ENCODE measurements at regions not wholly inside any gene's neighbourhood (a gene's known extent, or its start where the extent isn't known, plus 50 kb on each side); places are given as distances from the start of the nearest gene placed in this dataset.

GRCh38 chr1:235012436-235013210, 116.0 kb downstream of the TOMM20 start:
- peaks cover 3% of the 10 kb centered on the region for H3K9me3 Mint-ChIP-seq
- peaks cover 64% of the 10 kb centered on the region for H3K4me1 Mint-ChIP-seq
- POLR2A ChIA-PET, result interaction anchor here (0.9 to 1.8 kb wide), 19 partner anchors 10 to 412 kb away, joined by 3 to 25 read pairs (median 6); partner anchors contain the start of gene IRF2BP2
- peak overlapping the region; percentile 93 for H3K27ac Mint-ChIP-seq
- no peak for DNase-seq
- no peaks in the 10 kb centered on the region for H3K27me3 Mint-ChIP-seq
- ATAC-seq (ENCODE audit: low read depth), result no peak
- peaks cover 25% of the 10 kb centered on the region for H3K36me3 Mint-ChIP-seq
- peak overlapping the region; percentile 64 for H3K4me3 Mint-ChIP-seq

GRCh38 chr1:235011599-235012435, 116.8 kb downstream of the TOMM20 start:
- Mint-ChIP-seq H3K27ac (peak overlapping the region; percentile 93), H3K36me3 (peaks cover 22% of the 10 kb centered on the region), H3K4me3 (peak overlapping the region; percentile 64)

GRCh38 chr1:235011064-235011598, 117.5 kb downstream of the TOMM20 start:
- Mint-ChIP-seq H3K9me3 (peaks cover 2% of the 10 kb centered on the region), H3K4me1 (peaks cover 74% of the 10 kb centered on the region), H3K4me3 (peak overlapping the region; percentile 64), H3K27ac (peak overlapping the region; percentile 93), H3K36me3 (peaks cover 23% of the 10 kb centered on the region), H3K27me3 (no peaks in the 10 kb centered on the region)
- DNase-seq, result peak; percentile 56
- ATAC-seq (ENCODE audit: low read depth), result no peak
- POLR2A ChIA-PET, result interaction anchor here (0.7 to 1.8 kb wide), 27 partner anchors 9 to 411 kb away, joined by 3 to 25 read pairs (median 4); partner anchors contain the start of gene IRF2BP2

More at GRCh38 chr1:235011599-235012435, 116.8 kb downstream of the TOMM20 start:
- H3K9me3 Mint-ChIP-seq, result peaks cover 3% of the 10 kb centered on the region
- H3K27me3 Mint-ChIP-seq, result no peaks in the 10 kb centered on the region
- peak; percentile 95 for ATAC-seq (ENCODE audit: low read depth)
- DNase-seq, result peak; percentile 92
- peaks cover 69% of the 10 kb centered on the region for H3K4me1 Mint-ChIP-seq
- POLR2A ChIA-PET, result interaction anchor here (0.7 to 1.8 kb wide), 27 partner anchors 9 to 412 kb away, joined by 3 to 25 read pairs (median 4); partner anchors contain the start of gene IRF2BP2

GRCh38 chr1:235009561-235010306, 118.9 kb downstream of the TOMM20 start:
- no peak for ATAC-seq (ENCODE audit: low read depth)
- H3K36me3 Mint-ChIP-seq, result peaks cover 24% of the 10 kb centered on the region
- POLR2A ChIA-PET, result interaction anchor here (0.9 to 1.0 kb wide), 2 partner anchors 401 to 406 kb away, joined by 3 to 4 read pairs; no protein-coding TSS in a partner anchor
- no peaks in the 10 kb centered on the region for H3K27me3 Mint-ChIP-seq
- peaks cover 72% of the 10 kb centered on the region for H3K4me1 Mint-ChIP-seq
- peak overlapping the region; percentile 42 for H3K4me3 Mint-ChIP-seq
- no peak for DNase-seq
- peaks cover 6% of the 10 kb centered on the region for H3K9me3 Mint-ChIP-seq
- H3K27ac Mint-ChIP-seq, result peak overlapping the region; percentile 83

GRCh38 chr1:235009074-235009473, 119.6 kb downstream of the TOMM20 start:
- peaks cover 8% of the 10 kb centered on the region for H3K9me3 Mint-ChIP-seq
- H3K36me3 Mint-ChIP-seq, result peaks cover 24% of the 10 kb centered on the region
- peak overlapping the region; percentile 37 for H3K27ac Mint-ChIP-seq
- H3K4me1 Mint-ChIP-seq, result peaks cover 72% of the 10 kb centered on the region
- H3K4me3 Mint-ChIP-seq, result no peak overlapping the region
- no peaks in the 10 kb centered on the region for H3K27me3 Mint-ChIP-seq
- ATAC-seq (ENCODE audit: low read depth) (no peak), DNase-seq (no peak)
- POLR2A ChIA-PET, result interaction anchor here (0.9 kb wide), 1 partner anchor 400 kb away, joined by 4 read pairs; no protein-coding TSS in a partner anchor

- H3K4me3 Mint-ChIP-seq, result no peak overlapping the region
- H3K9me3 Mint-ChIP-seq, result peaks cover 8% of the 10 kb centered on the region
- peak overlapping the region; percentile 64 for H3K27ac Mint-ChIP-seq
- ATAC-seq (ENCODE audit: low read depth) (no peak), DNase-seq (no peak)
- POLR2A ChIA-PET, result no interaction called here
- H3K27me3 Mint-ChIP-seq, result no peaks in the 10 kb centered on the region
- peaks cover 24% of the 10 kb centered on the region for H3K36me3 Mint-ChIP-seq
- H3K4me1 Mint-ChIP-seq, result peaks cover 68% of the 10 kb centered on the region
Observed at GRCh38 chr1:235008239-235008638, 120.4 kb downstream of the TOMM20 start.

GRCh38 chr1:235006816-235007215, 121.8 kb downstream of the TOMM20 start:
- H3K27ac Mint-ChIP-seq, result peak overlapping the region; percentile 84
- POLR2A ChIA-PET, result interaction anchor here (1.0 kb wide), 1 partner anchor 26 kb away, joined by 3 read pairs; no protein-coding TSS in a partner anchor
- peaks cover 24% of the 10 kb centered on the region for H3K36me3 Mint-ChIP-seq
- H3K4me1 Mint-ChIP-seq, result peaks cover 58% of the 10 kb centered on the region
- H3K4me3 Mint-ChIP-seq, result peak overlapping the region; percentile 26
- H3K27me3 Mint-ChIP-seq, result no peaks in the 10 kb centered on the region
- peaks cover 10% of the 10 kb centered on the region for H3K9me3 Mint-ChIP-seq
- ATAC-seq (ENCODE audit: low read depth), result no peak
- no peak for DNase-seq

DNA sequence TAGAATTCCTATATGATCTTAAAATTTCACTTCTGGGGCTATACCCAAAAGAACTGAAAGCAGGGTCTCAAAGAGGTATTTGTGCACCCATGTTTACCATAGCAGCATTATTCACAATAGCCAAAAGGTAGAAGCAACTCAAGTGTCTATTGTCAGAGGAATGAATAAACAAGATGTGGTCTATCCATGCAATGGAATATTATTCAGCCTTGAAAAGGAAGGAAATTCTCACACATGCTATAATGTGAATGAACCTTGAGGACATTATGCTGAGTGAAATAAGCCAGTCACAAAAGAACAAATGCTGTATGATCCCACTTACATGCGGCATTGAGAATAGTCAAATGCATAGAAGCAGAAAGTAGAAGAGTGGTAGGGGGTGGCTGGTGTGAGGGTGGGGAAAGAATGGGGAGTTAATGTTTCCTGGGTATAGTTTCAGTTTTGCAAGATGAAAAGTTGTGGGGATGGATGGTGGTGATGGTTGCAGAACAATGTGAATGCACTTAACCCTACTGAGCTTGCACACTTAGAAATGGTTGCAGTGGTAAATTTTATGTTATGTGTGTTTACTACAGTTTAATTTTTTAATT, 122.4 kb downstream of the TOMM20 start:
- ATAC-seq (ENCODE audit: low read depth), result peak; percentile 70
- H3K4me3 Mint-ChIP-seq, result peak overlapping the region; percentile 64
- POLR2A ChIA-PET, result interaction anchor here (1.0 kb wide), 1 partner anchor 25 kb away, joined by 3 read pairs; no protein-coding TSS in a partner anchor
- peak overlapping the region; percentile 84 for H3K27ac Mint-ChIP-seq
- H3K36me3 Mint-ChIP-seq, result peaks cover 24% of the 10 kb centered on the region
- peaks cover 53% of the 10 kb centered on the region for H3K4me1 Mint-ChIP-seq
- no peak for DNase-seq
- peaks cover 10% of the 10 kb centered on the region for H3K9me3 Mint-ChIP-seq
- H3K27me3 Mint-ChIP-seq, result no peaks in the 10 kb centered on the region

GRCh38 chr1:235004840-235005391, 123.7 kb downstream of the TOMM20 start:
- H3K27ac Mint-ChIP-seq, result no peak overlapping the region
- DNase-seq (no peak), ATAC-seq (ENCODE audit: low read depth) (no peak)
- H3K27me3 Mint-ChIP-seq, result no peaks in the 10 kb centered on the region
- peaks cover 24% of the 10 kb centered on the region for H3K36me3 Mint-ChIP-seq
- POLR2A ChIA-PET, result interaction anchor here (0.7 kb wide), 1 partner anchor 25 kb away, joined by 3 read pairs; no protein-coding TSS in a partner anchor
- peak overlapping the region; percentile 15 for H3K4me3 Mint-ChIP-seq
- peaks cover 10% of the 10 kb centered on the region for H3K9me3 Mint-ChIP-seq
- H3K4me1 Mint-ChIP-seq, result peaks cover 45% of the 10 kb centered on the region

DNA sequence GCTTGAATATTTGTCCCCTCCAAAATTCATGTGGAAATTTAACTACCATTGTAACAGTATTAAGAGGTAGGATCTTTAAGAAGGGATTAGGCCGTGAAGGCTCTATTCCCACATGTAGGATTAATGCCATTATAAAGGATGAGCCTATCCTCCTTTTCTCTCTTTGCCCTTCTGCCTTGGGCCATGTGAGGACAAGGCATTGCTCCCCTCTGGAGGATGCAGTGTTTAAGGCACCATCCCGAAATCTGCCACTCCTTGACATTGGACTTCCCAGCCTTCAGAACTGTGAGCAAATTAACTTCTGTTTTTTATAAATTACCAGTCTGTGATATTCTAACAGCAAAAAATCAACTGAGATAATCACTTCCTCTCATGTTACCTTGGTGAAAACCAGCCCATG, 124.4 kb downstream of the TOMM20 start:
- ATAC-seq (ENCODE audit: low read depth) (no peak), DNase-seq (no peak)
- Mint-ChIP-seq H3K27ac (no peak overlapping the region), H3K27me3 (no peaks in the 10 kb centered on the region), H3K4me1 (peaks cover 40% of the 10 kb centered on the region), H3K9me3 (peaks cover 10% of the 10 kb centered on the region), H3K4me3 (no peak overlapping the region), H3K36me3 (peaks cover 23% of the 10 kb centered on the region)
- POLR2A ChIA-PET, result no interaction called here

DNA sequence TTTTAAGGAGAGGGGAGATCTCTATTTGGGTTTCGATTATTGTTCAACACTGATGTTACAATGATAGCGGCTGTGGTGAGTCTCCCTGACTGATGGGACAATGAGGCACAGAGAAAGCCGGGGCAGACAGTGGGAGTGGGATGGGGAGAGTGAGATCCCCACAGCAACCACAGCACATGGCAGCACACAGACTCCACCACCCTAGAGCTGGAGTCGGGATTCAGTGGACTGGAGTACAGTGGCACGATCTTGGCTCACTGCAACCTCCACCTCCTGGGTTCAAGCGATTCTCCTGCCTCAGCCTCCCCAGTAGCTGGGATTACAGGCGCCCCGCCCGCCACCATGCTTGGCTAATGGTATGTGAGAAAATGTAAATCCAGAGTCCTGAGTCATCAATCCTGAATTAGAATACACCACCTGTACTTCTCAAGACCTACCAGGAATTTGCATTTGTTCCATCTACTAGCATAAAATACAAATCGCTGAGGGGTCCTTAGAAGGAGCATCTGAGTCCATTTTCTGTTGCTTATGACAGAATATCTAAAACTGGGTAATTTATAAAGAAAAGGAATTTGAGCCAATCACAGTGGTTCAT, 125.8 kb downstream of the TOMM20 start:
- no peaks in the 10 kb centered on the region for H3K27me3 Mint-ChIP-seq
- no peak for ATAC-seq (ENCODE audit: low read depth)
- peaks cover 33% of the 10 kb centered on the region for H3K4me1 Mint-ChIP-seq
- POLR2A ChIA-PET, result interaction anchor here (0.5 to 0.9 kb wide), 2 partner anchors 9 to 86 kb away, joined by 3 read pairs; no protein-coding TSS in a partner anchor
- no peak overlapping the region for H3K4me3 Mint-ChIP-seq
- H3K36me3 Mint-ChIP-seq, result peaks cover 12% of the 10 kb centered on the region
- no peak for DNase-seq
- no peak overlapping the region for H3K27ac Mint-ChIP-seq
- peaks cover 8% of the 10 kb centered on the region for H3K9me3 Mint-ChIP-seq
